ENCODE measurements at regions not wholly inside any gene's neighbourhood (a gene's known extent, or its start where the extent isn't known, plus 50 kb on each side); places are given as distances from the start of the nearest gene placed in this dataset.

- H3K9me2 ChIP-seq (ENCODE audit: insufficient read depth) = peaks cover 7% of the 10 kb centered on the region
- no peak overlapping the region for H3K4me2 ChIP-seq
- ATAC-seq = no peak
- H3K27me3 ChIP-seq (ENCODE audit: insufficient read depth) = no peaks in the 10 kb centered on the region
- H3K79me2 ChIP-seq (replicated peaks; ENCODE audit: insufficient read depth) = no peaks in the 10 kb centered on the region
- DNase-seq (ENCODE audit: low spot score) = no peak
- Mint-ChIP-seq H3K27me3 (ENCODE audit: insufficient read depth, low read depth, poor library complexity) (no peaks in the 10 kb centered on the region), H3K4me1 (no peaks in the 10 kb centered on the region), H3K36me3 (ENCODE audit: low read depth) (no peaks in the 10 kb centered on the region), H3K9me3 (no peaks in the 10 kb centered on the region), H3K27ac (no peak overlapping the region), H3K4me3 (no peak overlapping the region)
- TF ChIP-seq ZNF462 (CRISPR knock-in tag; IDR thresholded peaks at IDR 0.05) (no peak), ZNF331 (CRISPR knock-in tag; IDR thresholded peaks at IDR 0.05; ENCODE audit: low read depth) (no peak), CTCF (conservative IDR thresholded peaks at IDR 0.05; ENCODE audit: low read depth in 2 of 2) (no peak), NANOG (IDR thresholded peaks at IDR 0.05; ENCODE audit: borderline replicate concordance) (no peak), POLR2AphosphoS5 (IDR thresholded peaks at IDR 0.05; ENCODE audit: low read depth) (no peak), ETS1 (IDR thresholded peaks at IDR 0.05) (no peak), EZH2phosphoT487 (IDR thresholded peaks at IDR 0.05; ENCODE audit: unreplicated experiment) (no peak), STAT1 (IDR thresholded peaks at IDR 0.05; ENCODE audit: unreplicated experiment) (no peak), ZNF114 (CRISPR knock-in tag; IDR thresholded peaks at IDR 0.05) (no peak), CREB1 (CRISPR knock-in tag; IDR thresholded peaks at IDR 0.05; ENCODE audit: low read depth) (no peak), JUNB (IDR thresholded peaks at IDR 0.05; ENCODE audit: unreplicated experiment) (no peak), EZH2 (IDR thresholded peaks at IDR 0.05; ENCODE audit: low read depth, unreplicated experiment) (no peak)
- TF ChIP-seq, protein P1, sequence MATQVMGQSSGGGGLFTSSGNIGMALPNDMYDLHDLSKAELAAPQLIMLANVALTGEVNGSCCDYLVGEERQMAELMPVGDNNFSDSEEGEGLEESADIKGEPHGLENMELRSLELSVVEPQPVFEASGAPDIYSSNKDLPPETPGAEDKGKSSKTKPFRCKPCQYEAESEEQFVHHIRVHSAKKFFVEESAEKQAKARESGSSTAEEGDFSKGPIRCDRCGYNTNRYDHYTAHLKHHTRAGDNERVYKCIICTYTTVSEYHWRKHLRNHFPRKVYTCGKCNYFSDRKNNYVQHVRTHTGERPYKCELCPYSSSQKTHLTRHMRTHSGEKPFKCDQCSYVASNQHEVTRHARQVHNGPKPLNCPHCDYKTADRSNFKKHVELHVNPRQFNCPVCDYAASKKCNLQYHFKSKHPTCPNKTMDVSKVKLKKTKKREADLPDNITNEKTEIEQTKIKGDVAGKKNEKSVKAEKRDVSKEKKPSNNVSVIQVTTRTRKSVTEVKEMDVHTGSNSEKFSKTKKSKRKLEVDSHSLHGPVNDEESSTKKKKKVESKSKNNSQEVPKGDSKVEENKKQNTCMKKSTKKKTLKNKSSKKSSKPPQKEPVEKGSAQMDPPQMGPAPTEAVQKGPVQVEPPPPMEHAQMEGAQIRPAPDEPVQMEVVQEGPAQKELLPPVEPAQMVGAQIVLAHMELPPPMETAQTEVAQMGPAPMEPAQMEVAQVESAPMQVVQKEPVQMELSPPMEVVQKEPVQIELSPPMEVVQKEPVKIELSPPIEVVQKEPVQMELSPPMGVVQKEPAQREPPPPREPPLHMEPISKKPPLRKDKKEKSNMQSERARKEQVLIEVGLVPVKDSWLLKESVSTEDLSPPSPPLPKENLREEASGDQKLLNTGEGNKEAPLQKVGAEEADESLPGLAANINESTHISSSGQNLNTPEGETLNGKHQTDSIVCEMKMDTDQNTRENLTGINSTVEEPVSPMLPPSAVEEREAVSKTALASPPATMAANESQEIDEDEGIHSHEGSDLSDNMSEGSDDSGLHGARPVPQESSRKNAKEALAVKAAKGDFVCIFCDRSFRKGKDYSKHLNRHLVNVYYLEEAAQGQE (IDR thresholded peaks at IDR 0.05; ENCODE audit: unreplicated experiment) = no peak
- no peaks in the 10 kb centered on the region for H4K20me1 ChIP-seq (replicated peaks; ENCODE audit: insufficient read depth)
- no peaks in the 10 kb centered on the region for H3K4me1 ChIP-seq (ENCODE audit: insufficient read depth)
- no peak overlapping the region for H3K4me3 ChIP-seq
- no peak overlapping the region for H3K27ac ChIP-seq (ENCODE audit: low read depth)
- H3F3A ChIP-seq (replicated peaks; ENCODE audit: low read depth) = no peaks in the 10 kb centered on the region
- no peaks in the 10 kb centered on the region for H3K36me3 ChIP-seq (ENCODE audit: insufficient read depth)
- no peak overlapping the region for H2AFZ ChIP-seq
These were observed 657.9 kb downstream of the ACTL7B start for GRCh38 chr9:108197899-108198298.

Measured in GM23338 (cell line).